ENCODE measurements at regions not wholly inside any gene's neighbourhood (a gene's known extent, or its start where the extent isn't known, plus 50 kb on each side); places are given as distances from the start of the nearest gene placed in this dataset.

DNA sequence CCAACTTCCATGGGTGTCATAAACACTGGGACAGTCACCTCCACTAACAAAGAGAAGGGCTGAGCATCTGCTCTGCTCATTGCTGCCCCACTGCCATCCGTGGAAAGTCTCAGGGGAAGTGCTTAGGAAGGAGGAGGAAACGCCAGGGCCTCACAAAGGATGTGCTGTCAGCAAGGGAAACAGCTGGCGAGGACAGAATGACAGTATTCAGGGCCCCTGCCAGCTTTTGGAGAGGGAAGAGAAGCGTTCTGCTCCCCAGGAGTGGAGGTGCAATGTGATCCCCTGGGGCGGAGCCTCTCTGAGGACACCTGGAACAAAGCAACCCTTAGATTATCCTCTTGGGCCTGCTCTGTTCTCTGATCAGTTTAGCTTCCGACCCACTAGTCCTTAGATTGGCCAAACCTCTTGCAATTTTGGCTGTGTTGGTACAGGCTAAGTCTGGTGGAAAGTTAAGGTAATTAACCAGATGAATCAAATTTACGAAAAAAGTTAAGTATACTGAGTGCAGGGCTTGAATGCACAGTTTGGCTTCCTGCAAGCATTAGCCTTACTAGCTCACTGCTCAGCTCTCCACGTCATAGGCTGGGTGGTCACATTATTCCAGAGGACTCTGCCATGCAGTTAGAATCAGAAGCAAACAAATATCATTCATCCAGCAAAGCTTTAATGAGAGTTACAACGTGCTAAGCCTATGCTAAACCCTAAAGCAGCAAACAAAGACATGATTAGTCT, 170.2 kb upstream of the NFIA start:
- TF ChIP-seq CTCF (IDR thresholded peaks at IDR 0.05), result no peak
- TF ChIP-seq POLR2AphosphoS5 (IDR thresholded peaks at IDR 0.05), result no peak
- TF ChIP-seq EP300 (IDR thresholded peaks at IDR 0.05), result no peak
- TF ChIP-seq POLR2A (IDR thresholded peaks at IDR 0.05), result no peak
